A549 (cell line): ENCODE measurements at regions not wholly inside any gene's neighbourhood (a gene's known extent, or its start where the extent isn't known, plus 50 kb on each side); places are given as distances from the start of the nearest gene placed in this dataset.
A peak's percentile ranks its signal among the peaks of the same experiment; 100 is the strongest.

Experiments
- ATAC-seq, 2 experiments: fragments of 200-7000 bp in 1 of 2; fragments of >200 bp in 1 of 2; cut with Nextera tagmentation in 1 of 2; cut with Tn5 transposase in 1 of 2; 3 replicates each; pipeline versions ENCODE4 v1.8.0 to v1.9.1; 2018 to 2020; ENCODE audit warnings: mild to moderate bottlenecking in 1 of 2, moderate library complexity in 1 of 2
- CTCF ChIA-PET: fragments of 300-600 bp; sonication (Branson Sonifier 250); formaldehyde crosslinking; extraction: SDS; loops from one replicate; lab custom pipeline; 2021; ENCODE audit warnings: antibody characterized with exemption, inconsistent platforms; lab: Yijun Ruan, JAX
- POLR2A ChIA-PET: fragments of 350-600 bp; formaldehyde crosslinking; extraction: SDS; loops from one replicate; lab custom pipeline; 2021; ENCODE audit warnings: antibody characterized with exemption, inconsistent platforms; lab: Yijun Ruan, JAX
- DNase-seq, 2 experiments: peaks; one replicate each; pipeline versions ENCODE4 v3.0.0 to v3.0.0-alpha.2; 2011 to 2016; ENCODE audit warnings: low read depth in 1 of 2, low spot score in 1 of 2
- FAIRE-seq: peaks from 2 replicates; lab custom pipeline; 2011; peaks lifted over from hg19 to GRCh38; lab: Jason Lieb, UNC
- H3K27ac ChIP-seq, 2 experiments: fragments of >200 bp; sonication (Bioruptor Twin); formaldehyde crosslinking; 3 replicates each; pipeline ENCODE4 v1.5.1; 2016 to 2017
- H3K4me1 ChIP-seq: fragments of >200 bp; sonication (Bioruptor Twin); formaldehyde crosslinking; 3 replicates; pipeline ENCODE4 v1.6.1; 2016
- H3K4me2 ChIP-seq: fragments of >200 bp; sonication (Bioruptor Twin); formaldehyde crosslinking; 3 replicates; pipeline ENCODE4 v1.6.1; 2016
- H3K4me3 ChIP-seq: fragments of >200 bp; sonication (Bioruptor Twin); formaldehyde crosslinking; 3 replicates; pipeline ENCODE4 v1.5.1; 2016
- H3K9me3 ChIP-seq: fragments of >200 bp; sonication (Bioruptor Twin); formaldehyde crosslinking; 3 replicates; pipeline ENCODE4 v1.6.1; 2016
- ATOH8 ChIP-seq: fragments of 250-450 bp; sonication (Bioruptor Pico); IDR thresholded peaks from 2 replicates; pipeline ENCODE4 v1.5.0; 2020; ENCODE audit warnings: low read depth, mild to moderate bottlenecking, moderate library complexity
- BHLHE40 ChIP-seq: IDR thresholded peaks from 2 replicates; pipeline ENCODE4 v1.6.1; 2012; ENCODE audit warnings: low read depth, low read length, inconsistent platforms
- CBX2 ChIP-seq: fragments of 200-600 bp; sonication (generic); IDR thresholded peaks from 2 replicates; pipeline ENCODE4 v1.6.1; 2016; ENCODE audit warnings: low read depth, mild to moderate bottlenecking, borderline replicate concordance
- CBX8 ChIP-seq: fragments of 200-600 bp; sonication (generic); IDR thresholded peaks from 2 replicates; pipeline ENCODE4 v1.6.1; 2016
- CEBPB ChIP-seq, 2 experiments: fragments of >200 bp in 1 of 2; sonication (Bioruptor Twin) in 1 of 2; formaldehyde crosslinking in 1 of 2; IDR thresholded peaks; 2 replicates each; pipeline ENCODE4 v1.6.1; 2012 to 2016
- CHD2 ChIP-seq: fragments of 150-350 bp; IDR thresholded peaks from 2 replicates; pipeline ENCODE4 v1.6.1; 2014; ENCODE audit warnings: low read length; ENCODE audit not compliant: partially characterized antibody
- CHD4 ChIP-seq: fragments of 200-600 bp; sonication (generic); IDR thresholded peaks from 2 replicates; pipeline ENCODE4 v1.6.1; 2016; ENCODE audit warnings: antibody characterized with exemption, mild to moderate bottlenecking, borderline replicate concordance
- E2F6 ChIP-seq: IDR thresholded peaks from 2 replicates; pipeline ENCODE4 v1.6.1; 2012; ENCODE audit warnings: low read depth, borderline replicate concordance
- ESRRA ChIP-seq: fragments of 150-350 bp; IDR thresholded peaks from 2 replicates; pipeline ENCODE4 v1.6.1; 2014; ENCODE audit warnings: mild to moderate bottlenecking, low read length, borderline replicate concordance
- FOSB ChIP-seq: fragments of 250-450 bp; sonication (Bioruptor Pico); IDR thresholded peaks from 2 replicates; pipeline ENCODE4 v1.5.0; 2020; ENCODE audit warnings: mild to moderate bottlenecking, moderate library complexity
- HDAC2 ChIP-seq: fragments of 200-600 bp; sonication (generic); IDR thresholded peaks from 2 replicates; pipeline ENCODE4 v1.6.1; 2016
- HEYL ChIP-seq: fragments of 250-450 bp; sonication (Bioruptor Pico); IDR thresholded peaks from 2 replicates; pipeline ENCODE4 v1.8.0; 2021; ENCODE audit warnings: mild to moderate bottlenecking, moderate library complexity
- HOXA7 ChIP-seq: fragments of 250-450 bp; sonication (Bioruptor Pico); IDR thresholded peaks from 2 replicates; pipeline ENCODE4 v1.5.0; 2020; ENCODE audit warnings: mild to moderate bottlenecking, moderate library complexity
- HOXB5 ChIP-seq: fragments of 250-450 bp; sonication (Bioruptor Pico); IDR thresholded peaks from 2 replicates; pipeline ENCODE4 v1.5.0; 2020; ENCODE audit warnings: mild to moderate bottlenecking, moderate library complexity
- JUNB ChIP-seq: fragments of >200 bp; sonication (Bioruptor Twin); formaldehyde crosslinking; IDR thresholded peaks from 2 replicates; pipeline ENCODE4 v1.6.1; 2016
- KDM1A ChIP-seq: fragments of 200-600 bp; sonication (generic); IDR thresholded peaks from 2 replicates; pipeline ENCODE4 v1.6.1; 2016; ENCODE audit warnings: low read depth, mild to moderate bottlenecking
- KDM5A ChIP-seq: fragments of 200-600 bp; sonication (generic); IDR thresholded peaks from 2 replicates; pipeline ENCODE4 v1.6.1; 2016; ENCODE audit warnings: antibody characterized with exemption, mild to moderate bottlenecking
- MAFK ChIP-seq: fragments of 450-650 bp; IDR thresholded peaks from 2 replicates; pipeline ENCODE4 v1.6.1; 2014; ENCODE audit not compliant: partially characterized antibody
- MYC ChIP-seq: IDR thresholded peaks from 2 replicates; pipeline ENCODE4 v1.6.1; 2012; ENCODE audit warnings: mild to moderate bottlenecking, inconsistent platforms, low read length, improper control_type of control experiment, borderline replicate concordance
- NPAS2 ChIP-seq: fragments of 250-450 bp; sonication (Bioruptor Pico); IDR thresholded peaks from 2 replicates; pipeline ENCODE4 v1.8.0; 2022; ENCODE audit warnings: mild to moderate bottlenecking, moderate library complexity, borderline replicate concordance
- NR3C1 ChIP-seq: fragments of >200 bp; sonication (Bioruptor Twin); formaldehyde crosslinking; IDR thresholded peaks from 3 replicates; pipeline ENCODE4 v1.6.1; 2017
- PBX3 ChIP-seq: IDR thresholded peaks from 2 replicates; pipeline ENCODE4 v1.6.1; 2012
- PHF8 ChIP-seq: fragments of 200-600 bp; sonication (generic); IDR thresholded peaks from 2 replicates; pipeline ENCODE4 v1.6.1; 2016; ENCODE audit warnings: low read depth, mild to moderate bottlenecking, antibody characterized with exemption, moderate library complexity, borderline replicate concordance
- POLR2AphosphoS2 ChIP-seq: conservative IDR thresholded peaks from 2 replicates; pipeline ENCODE4 v1.6.1; 2012; ENCODE audit warnings: low read length, improper control_type of control experiment, inconsistent platforms
- RARB ChIP-seq: fragments of 250-450 bp; sonication (Bioruptor Pico); IDR thresholded peaks from 2 replicates; pipeline ENCODE4 v1.8.0; 2021; ENCODE audit warnings: mild to moderate bottlenecking, moderate library complexity
- RCOR1 ChIP-seq: fragments of 150-350 bp; IDR thresholded peaks from 2 replicates; pipeline ENCODE4 v1.6.1; 2014; ENCODE audit warnings: antibody characterized with exemption, low read length, low read depth
- REST ChIP-seq: fragments of 200-600 bp; sonication (generic); IDR thresholded peaks from 2 replicates; pipeline ENCODE4 v1.6.1; 2016; ENCODE audit warnings: antibody characterized with exemption, mild to moderate bottlenecking, moderate library complexity
- RNF2 ChIP-seq: fragments of 200-600 bp; sonication (generic); IDR thresholded peaks from 2 replicates; pipeline ENCODE4 v1.6.1; 2016; ENCODE audit warnings: low read depth, mild to moderate bottlenecking, antibody characterized with exemption, moderate library complexity, borderline replicate concordance
- TFCP2L1 ChIP-seq: fragments of 250-450 bp; sonication (Bioruptor Pico); IDR thresholded peaks from 2 replicates; pipeline ENCODE4 v1.5.0; 2021; ENCODE audit warnings: mild to moderate bottlenecking
- ZC3H11A ChIP-seq: fragments of 450-650 bp; IDR thresholded peaks from 2 replicates; pipeline ENCODE4 v1.6.1; 2014; ENCODE audit warnings: antibody characterized with exemption, mild to moderate bottlenecking
- WGBS: methylation state at CpG from one replicate; pipeline ENCODE4 v1.1.6; 2017; ENCODE audit errors: missing lambda C conversion rate; 5-methylcytosine and 5-hydroxymethylcytosine counted together
- TF ChIP-seq, protein P1 (sequence below): fragments of 450-650 bp; IDR thresholded peaks from 2 replicates; pipeline ENCODE4 v1.6.1; 2014; ENCODE audit warnings: antibody characterized with exemption

DNA sequence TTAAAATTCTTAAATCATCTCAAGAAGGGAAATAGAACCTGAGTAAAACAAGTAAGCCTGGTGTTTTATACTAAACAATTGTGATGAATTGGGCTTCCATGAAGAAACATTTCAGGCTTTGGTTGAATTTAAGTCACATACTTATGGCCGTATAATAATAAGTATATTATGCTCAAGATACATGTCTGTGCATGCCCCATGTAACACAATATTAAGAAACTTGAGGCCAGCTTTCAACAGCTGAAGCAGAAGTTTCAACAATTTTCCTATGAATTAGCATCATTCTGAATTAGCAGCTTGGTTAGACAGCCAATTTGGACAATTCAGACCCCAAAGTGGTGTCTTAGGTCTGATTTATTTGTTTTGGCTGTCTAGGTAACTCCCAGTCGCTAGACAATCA is 243.7 kb downstream of the MYLK4 start:
- POLR2A ChIA-PET: no interaction called here

DNA sequence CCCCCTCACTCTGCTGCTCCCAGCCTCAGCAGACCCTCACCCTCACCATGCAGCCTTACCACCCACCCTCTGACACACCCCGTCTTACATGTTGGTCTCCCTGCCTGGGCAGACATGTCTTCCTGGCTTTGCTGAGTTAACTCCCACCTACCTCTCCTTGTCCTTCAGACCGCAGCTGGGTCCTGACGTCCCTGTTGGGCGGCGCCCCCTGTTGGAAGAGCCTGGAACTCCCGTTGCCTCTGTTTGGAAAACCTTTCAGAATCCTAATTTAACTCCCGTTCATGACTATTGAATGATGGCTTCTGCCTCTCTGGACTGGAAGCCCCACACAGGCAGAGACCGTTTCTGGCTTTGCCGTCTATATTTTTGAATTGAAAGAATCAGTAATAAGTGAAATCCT is 245.1 kb downstream of the MYLK4 start:
- ATAC-seq: no peak
- POLR2A ChIA-PET: no interaction called here
- H3K27ac ChIP-seq: peak overlapping the region in 1 of 2 experiments; percentile 30; a peak in 1 of 6 replicates
- FAIRE-seq: no peak
- H3K9me3 ChIP-seq: peaks cover 6% of the 10 kb centered on the region; the same call in 1 of the 3 replicates
- no peak overlapping the region for H3K4me3 ChIP-seq
- TF ChIP-seq POLR2AphosphoS2 (no peak), RCOR1 (no peak), RNF2 (no peak), MAFK (no peak), TFCP2L1 (CRISPR knock-in tag) (no peak), KDM5A (no peak), PBX3 (no peak), HOXB5 (CRISPR knock-in tag) (no peak), REST (no peak), CBX2 (no peak), CEBPB (IDR thresholded peaks at IDR 0.05) (no peak), E2F6 (no peak), ATOH8 (CRISPR knock-in tag) (no peak), HDAC2 (no peak), JUNB (no peak), NR3C1 (no peak)
- TF ChIP-seq, protein P1, sequence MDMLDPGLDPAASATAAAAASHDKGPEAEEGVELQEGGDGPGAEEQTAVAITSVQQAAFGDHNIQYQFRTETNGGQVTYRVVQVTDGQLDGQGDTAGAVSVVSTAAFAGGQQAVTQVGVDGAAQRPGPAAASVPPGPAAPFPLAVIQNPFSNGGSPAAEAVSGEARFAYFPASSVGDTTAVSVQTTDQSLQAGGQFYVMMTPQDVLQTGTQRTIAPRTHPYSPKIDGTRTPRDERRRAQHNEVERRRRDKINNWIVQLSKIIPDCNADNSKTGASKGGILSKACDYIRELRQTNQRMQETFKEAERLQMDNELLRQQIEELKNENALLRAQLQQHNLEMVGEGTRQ: no peak
- TF ChIP-seq, all 56 proteins: peak for 0
- Histone ChIP-seq H3K4me1 (peaks cover 29% of the 10 kb centered on the region), H3K4me2 (no peak overlapping the region)
- WGBS: 44% methylated on average over 9 of the region's 9 CpGs
- CTCF ChIA-PET: no interaction called here
- peak in 1 of 2 experiments; percentile 17 for DNase-seq

More for the DNA sequence above, 243.7 kb downstream of the MYLK4 start:
- peaks cover 24% of the 10 kb centered on the region for H3K4me1 ChIP-seq
- DNase-seq (no peak), ATAC-seq (no peak), FAIRE-seq (no peak)
- TF ChIP-seq MYC: no peak
- no peak for TF ChIP-seq BHLHE40
- TF ChIP-seq HDAC2: no peak
- no peak for TF ChIP-seq KDM1A
- no peak for TF ChIP-seq RNF2
- TF ChIP-seq HOXA7 (CRISPR knock-in tag): no peak
- no peak for TF ChIP-seq CBX8
- no peak for TF ChIP-seq ZC3H11A
- no peak for TF ChIP-seq FOSB (CRISPR knock-in tag)
- no peak for TF ChIP-seq ESRRA
- TF ChIP-seq CHD2: no peak
- TF ChIP-seq RARB: no peak
- TF ChIP-seq NPAS2 (CRISPR knock-in tag): no peak
- no peak for TF ChIP-seq RCOR1
- no peak for TF ChIP-seq PHF8
- no peak for TF ChIP-seq CHD4
- TF ChIP-seq HEYL (CRISPR knock-in tag): no peak
- peak overlapping the region in 1 of 2 experiments; percentile 50; a peak in 2 of 6 replicates for H3K27ac ChIP-seq
- no peak overlapping the region for H3K4me3 ChIP-seq
- peaks cover 6% of the 10 kb centered on the region; the same call in 1 of the 3 replicates for H3K9me3 ChIP-seq
- no peak overlapping the region for H3K4me2 ChIP-seq
- CTCF ChIA-PET: no interaction called here
- 80% methylated on average over 2 of the region's 2 CpGs for WGBS
